ENCODE measurements at regions not wholly inside any gene's neighbourhood (a gene's known extent, or its start where the extent isn't known, plus 50 kb on each side); places are given as distances from the start of the nearest gene placed in this dataset.

GRCh38 chr17:71792966-71793365 lies 327.9 kb upstream of the SOX9 start:
- DNase-seq: no peak
- intact Hi-C loops (cut with DNase I): no loop called here
- H3K36me3 ChIP-seq: no peaks in the 10 kb centered on the region
- TF ChIP-seq CTCF (IDR thresholded peaks at IDR 0.05): no peak
- TF ChIP-seq POLR2A (IDR thresholded peaks at IDR 0.05): no peak
- TF ChIP-seq EP300 (IDR thresholded peaks at IDR 0.05): no peak
- no peak overlapping the region for H3K27ac ChIP-seq
- H3K4me3 ChIP-seq: no peak overlapping the region
- no peaks in the 10 kb centered on the region for H3K27me3 ChIP-seq
- 66 to 74% (median 72%) methylated on average over 7 of the region's 7 CpGs for WGBS, 3 donors
- no peaks in the 10 kb centered on the region for H3K9me3 ChIP-seq
- no peaks in the 10 kb centered on the region for H3K4me1 ChIP-seq (ENCODE audit: insufficient read depth)

- DNase-seq: no peak
- Histone ChIP-seq H3K9me3 (no peaks in the 10 kb centered on the region), H3K4me3 (no peak overlapping the region), H3K36me3 (no peaks in the 10 kb centered on the region), H3K4me1 (ENCODE audit: insufficient read depth) (no peaks in the 10 kb centered on the region), H3K27me3 (no peaks in the 10 kb centered on the region), H3K27ac (no peak overlapping the region)
- intact Hi-C loops (cut with DNase I): no loop called here
- WGBS, 3 donors: 78 to 89% (median 79%) methylated on average over 2 of the region's 2 CpGs
- no peak for TF ChIP-seq CTCF (IDR thresholded peaks at IDR 0.05)
- no peak for TF ChIP-seq POLR2A (IDR thresholded peaks at IDR 0.05)
- no peak for TF ChIP-seq EP300 (IDR thresholded peaks at IDR 0.05)
These were observed 327.3 kb upstream of the SOX9 start for GRCh38 chr17:71793518-71793917.

- Histone ChIP-seq H3K36me3 (no peaks in the 10 kb centered on the region), H3K4me1 (ENCODE audit: insufficient read depth) (no peaks in the 10 kb centered on the region), H3K27me3 (no peaks in the 10 kb centered on the region), H3K27ac (no peak overlapping the region), H3K4me3 (no peak overlapping the region), H3K9me3 (no peaks in the 10 kb centered on the region)
- intact Hi-C loops (cut with DNase I): no loop called here
- 66 to 76% (median 73%) methylated on average over 2 of the region's 2 CpGs for WGBS, 3 donors
- no peak for DNase-seq
- TF ChIP-seq CTCF (IDR thresholded peaks at IDR 0.05): no peak
- TF ChIP-seq EP300 (IDR thresholded peaks at IDR 0.05): no peak
- no peak for TF ChIP-seq POLR2A (IDR thresholded peaks at IDR 0.05)
These were observed 322.1 kb upstream of the SOX9 start for GRCh38 chr17:71798701-71799100.

- Histone ChIP-seq H3K9me3 (no peaks in the 10 kb centered on the region), H3K4me3 (no peak overlapping the region), H3K36me3 (no peaks in the 10 kb centered on the region), H3K27ac (no peak overlapping the region), H3K27me3 (no peaks in the 10 kb centered on the region), H3K4me1 (ENCODE audit: insufficient read depth) (no peaks in the 10 kb centered on the region)
- no peak for TF ChIP-seq POLR2A (IDR thresholded peaks at IDR 0.05)
- TF ChIP-seq CTCF (IDR thresholded peaks at IDR 0.05): no peak
- no peak for TF ChIP-seq EP300 (IDR thresholded peaks at IDR 0.05)
- DNase-seq: no peak
- intact Hi-C loops (cut with DNase I): no loop called here
- 70 to 79% (median 74%) methylated on average over 3 of the region's 3 CpGs for WGBS, 3 donors
These were observed 321.2 kb upstream of the SOX9 start for GRCh38 chr17:71799657-71800056.

GRCh38 chr17:71801301-71801700 lies 319.5 kb upstream of the SOX9 start:
- H3K9me3 ChIP-seq: no peaks in the 10 kb centered on the region
- no peaks in the 10 kb centered on the region for H3K36me3 ChIP-seq
- 61 to 67% (median 63%) methylated on average over 6 of the region's 6 CpGs for WGBS, 3 donors
- H3K27me3 ChIP-seq: no peaks in the 10 kb centered on the region
- H3K4me1 ChIP-seq (ENCODE audit: insufficient read depth): no peaks in the 10 kb centered on the region
- no peak for DNase-seq
- no peak overlapping the region for H3K27ac ChIP-seq
- H3K4me3 ChIP-seq: no peak overlapping the region
- TF ChIP-seq EP300 (IDR thresholded peaks at IDR 0.05): no peak
- TF ChIP-seq POLR2A (IDR thresholded peaks at IDR 0.05): no peak
- no peak for TF ChIP-seq CTCF (IDR thresholded peaks at IDR 0.05)
- intact Hi-C loops (cut with DNase I): no loop called here

Data from ovary (tissue), 7 donors.